Lung (tissue), 12 donors: ENCODE measurements at regions not wholly inside any gene's neighbourhood (a gene's known extent, or its start where the extent isn't known, plus 50 kb on each side); places are given as distances from the start of the nearest gene placed in this dataset. TPM values are rescaled to one million over a fixed set of nuclear protein-coding genes. Genes with fewer than 3 reads are reported as not detected.

Experiments
- ATAC-seq: fragments of 200-7000 bp; cut with Tn5 transposase; one replicate; pipeline ENCODE4 v1.9.1; 2020; ENCODE audit warnings: moderate number of reproducible peaks; ENCODE audit not compliant: insufficient read depth, low FRiP score
- DNase-seq, 3 donors: peaks; one replicate each; pipeline ENCODE4 v3.0.0-alpha.2; 2013 to 2017
- H3K27ac ChIP-seq, 2 donors: one replicate each; pipeline ENCODE4 v1.5.1; 2013; ENCODE audit warnings: mild to moderate bottlenecking in 2 of 2, moderate library complexity in 2 of 2, control low read depth in 1 of 2, inconsistent platforms in 1 of 2, low read depth in 1 of 2, low read length in 1 of 2
- H3K27me3 ChIP-seq, 3 donors: one replicate each; pipeline ENCODE4 v1.5.1; 2013; ENCODE audit warnings: low read length in 2 of 3; ENCODE audit not compliant: control insufficient read depth in 3 of 3, insufficient read depth in 3 of 3
- H3K36me3 ChIP-seq, 4 donors: one replicate each; pipeline ENCODE4 v1.5.1; 2013; ENCODE audit warnings: low read length in 4 of 4, mild to moderate bottlenecking in 1 of 4, moderate library complexity in 1 of 4; ENCODE audit not compliant: control insufficient read depth in 4 of 4, insufficient read depth in 4 of 4
- H3K4me1 ChIP-seq, 5 donors: one replicate each; pipeline ENCODE4 v1.5.1; 2013; ENCODE audit warnings: low read length in 5 of 5, mild to moderate bottlenecking in 2 of 5, moderate library complexity in 1 of 5; ENCODE audit not compliant: control insufficient read depth in 5 of 5, insufficient read depth in 5 of 5
- H3K4me3 ChIP-seq: one replicate; pipeline ENCODE4 v1.5.1; 2013; ENCODE audit warnings: mild to moderate bottlenecking, control low read depth, moderate library complexity
- H3K9ac ChIP-seq, 2 donors: one replicate each; pipeline ENCODE4 v1.5.1; 2013; ENCODE audit warnings: low read length in 2 of 2, control low read depth in 1 of 2; ENCODE audit not compliant: insufficient read depth in 1 of 2
- H3K9me3 ChIP-seq, 4 donors: one replicate each; pipeline ENCODE4 v1.5.1; 2013; ENCODE audit warnings: low read length in 3 of 4, mild to moderate bottlenecking in 1 of 4, moderate library complexity in 1 of 4; ENCODE audit not compliant: control insufficient read depth in 4 of 4, insufficient read depth in 3 of 4
- CTCF ChIP-seq: IDR thresholded peaks from 2 replicates; pipeline ENCODE4 v1.5.1; 2012; ENCODE audit warnings: mild to moderate bottlenecking; ENCODE audit errors: control extremely low read depth, extremely low read depth
- WGBS, 2 donors: extraction: QIAGEN DNeasy Blood & Tissue Kit; methylation state at CpG; one replicate each; pipeline ENCODE4 v1.1.7; 2013; 5-methylcytosine and 5-hydroxymethylcytosine counted together
- small RNA-seq: library from RNA; depleted of rRNA; stranded (forward); fragments of <200 nt; gene quantifications from one replicate; pipeline ENCODE3, GENCODE V24; 2014; ENCODE audit warnings: low replicate concordance
- donor health status: control.
- donor health status: control.
- donor health status: Bipolar disorder and iron deficiency.
- donor health status: healthy.
- donor health status: DM: yes; HTN: yes; CAD: no.

DNA sequence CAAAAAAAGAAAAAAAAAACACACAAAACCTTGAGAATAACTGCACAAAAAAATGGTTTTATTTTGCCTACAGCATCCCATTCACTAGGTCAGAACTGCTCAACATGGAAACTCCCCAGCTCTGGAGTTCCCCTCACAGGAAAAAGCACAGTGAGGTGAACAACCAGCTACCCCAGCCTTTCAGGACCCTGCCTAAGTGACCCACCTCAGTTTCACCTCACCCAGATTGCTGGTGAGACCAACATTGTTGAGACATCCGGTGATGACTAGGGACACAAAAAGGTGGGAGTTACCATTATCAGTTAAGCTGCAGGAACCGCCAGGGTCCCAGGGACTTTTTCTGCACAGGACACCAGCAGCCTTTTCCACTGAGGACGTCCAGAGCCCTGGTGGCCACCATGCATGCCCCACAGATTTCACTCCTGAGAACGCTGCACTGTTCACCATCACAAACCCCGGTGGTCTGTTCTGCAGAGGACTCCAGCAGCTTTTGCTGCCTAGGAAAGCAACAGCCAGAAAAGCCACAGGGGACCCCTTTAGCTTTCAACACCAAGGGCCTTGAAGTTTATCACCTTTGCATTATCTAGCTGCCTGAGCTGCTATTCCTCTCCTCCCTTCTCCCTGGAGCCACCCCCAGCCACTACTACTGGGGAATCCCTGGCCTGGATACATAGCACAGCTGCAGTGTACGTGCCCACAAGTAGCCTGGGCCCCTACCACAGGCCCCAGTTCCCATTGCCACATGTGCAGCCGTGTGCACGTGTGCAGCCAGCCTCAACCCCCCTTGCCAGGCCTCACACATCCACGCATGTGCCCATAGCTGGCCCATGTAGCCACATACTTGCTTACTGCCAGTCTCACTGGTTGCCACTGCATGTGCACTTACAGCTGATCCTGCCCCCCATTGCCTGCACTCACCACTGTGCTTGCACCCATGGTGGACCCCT is 62.5 kb upstream of the FAR2 start:
- ATAC-seq (no peak), DNase-seq (no peak)
- Histone ChIP-seq H3K27ac (no peak overlapping the region), H3K4me1 (no peaks in the 10 kb centered on the region), H3K36me3 (no peaks in the 10 kb centered on the region), H3K9me3 (no peaks in the 10 kb centered on the region), H3K4me3 (no peak overlapping the region), H3K27me3 (no peaks in the 10 kb centered on the region), H3K9ac (no peak overlapping the region)
- WGBS, 2 donors: 69 to 73% methylated on average over 9 of the region's 9 CpGs
- TF ChIP-seq CTCF: no peak

GRCh38 chr12:29088611-29089219 is 60.4 kb upstream of the FAR2 start:
- no peak for DNase-seq
- Histone ChIP-seq H3K27me3 (no peaks in the 10 kb centered on the region), H3K36me3 (no peaks in the 10 kb centered on the region), H3K4me1 (no peaks in the 10 kb centered on the region), H3K27ac (no peak overlapping the region), H3K4me3 (no peak overlapping the region), H3K9ac (no peak overlapping the region), H3K9me3 (peaks cover 0 to 5% (median 0%) of the 10 kb centered on the region in 4 donors)
- no peak for ATAC-seq
- TF ChIP-seq CTCF: no peak

Small RNAs in the stretch of these regions (small RNA-seq; reads per million reads assigned to genes)
- not detected for gene AC024255.1
